ENCODE measurements at regions not wholly inside any gene's neighbourhood (a gene's known extent, or its start where the extent isn't known, plus 50 kb on each side); places are given as distances from the start of the nearest gene placed in this dataset.

DNA sequence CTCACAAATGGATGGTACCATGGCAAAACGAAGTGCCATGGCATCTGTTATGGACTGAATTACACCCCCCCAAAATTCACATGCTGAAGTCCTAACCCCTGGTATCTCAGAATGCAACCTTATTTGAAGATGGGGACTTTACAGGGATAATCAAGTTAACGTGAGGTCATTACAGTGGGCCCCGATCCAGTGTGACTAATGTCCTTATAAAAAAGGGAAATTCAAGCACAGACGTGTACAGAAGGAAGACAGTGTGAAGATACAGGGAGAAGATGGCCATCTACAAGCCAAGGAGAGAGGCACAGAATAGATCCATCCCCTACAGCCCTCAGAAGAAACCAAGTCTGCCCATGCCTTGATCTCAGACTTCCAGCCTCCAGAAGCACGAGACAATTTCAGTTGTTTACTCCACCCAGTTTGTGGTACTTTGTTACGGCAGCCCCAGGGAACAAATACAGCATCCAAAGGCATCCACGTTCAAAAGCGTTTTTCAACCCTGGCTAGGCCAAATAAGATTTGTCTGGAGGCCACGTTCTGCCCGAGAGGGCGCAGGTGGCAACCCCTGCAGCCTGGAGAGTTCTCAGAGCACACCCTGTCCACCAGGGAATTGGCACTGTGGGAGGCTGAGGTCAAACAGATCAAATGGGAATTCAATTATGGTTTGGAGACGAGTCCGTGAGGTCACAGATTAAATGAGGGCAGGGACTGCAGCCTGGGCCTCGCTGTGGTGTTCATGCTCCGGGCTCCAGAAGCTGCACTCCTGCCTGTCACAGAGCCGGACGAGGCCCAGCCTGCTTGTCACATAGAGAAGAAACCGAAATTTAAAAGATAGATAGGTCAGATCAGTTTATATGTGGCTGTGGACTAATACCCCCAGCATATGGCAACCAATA, 494.8 kb downstream of the SHQ1 start:
- DNase-seq = no peak

- no peak for DNase-seq
Measured at GRCh38 chr3:72352176-72352575, 496.1 kb downstream of the SHQ1 start.

DNA sequence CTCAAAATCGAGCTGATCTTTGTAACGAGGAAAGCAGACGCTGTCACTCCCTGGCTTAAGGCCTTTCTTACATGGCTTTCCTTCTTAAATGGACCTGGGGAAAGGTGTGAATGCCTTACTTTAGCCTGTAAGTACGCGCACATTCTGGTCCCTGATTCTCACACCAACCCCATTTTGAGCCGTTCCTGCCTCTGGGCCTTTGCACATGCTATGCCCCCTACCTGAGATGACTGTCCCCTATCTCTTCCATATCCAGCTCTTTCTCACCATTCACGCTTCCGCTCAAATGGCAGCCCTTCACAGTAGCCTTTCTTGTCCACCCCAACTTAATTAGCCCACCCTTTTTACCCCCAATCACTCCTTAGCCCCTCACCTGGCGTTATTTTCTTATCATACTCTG, 496.7 kb downstream of the SHQ1 start:
- DNase-seq = no peak

DNA sequence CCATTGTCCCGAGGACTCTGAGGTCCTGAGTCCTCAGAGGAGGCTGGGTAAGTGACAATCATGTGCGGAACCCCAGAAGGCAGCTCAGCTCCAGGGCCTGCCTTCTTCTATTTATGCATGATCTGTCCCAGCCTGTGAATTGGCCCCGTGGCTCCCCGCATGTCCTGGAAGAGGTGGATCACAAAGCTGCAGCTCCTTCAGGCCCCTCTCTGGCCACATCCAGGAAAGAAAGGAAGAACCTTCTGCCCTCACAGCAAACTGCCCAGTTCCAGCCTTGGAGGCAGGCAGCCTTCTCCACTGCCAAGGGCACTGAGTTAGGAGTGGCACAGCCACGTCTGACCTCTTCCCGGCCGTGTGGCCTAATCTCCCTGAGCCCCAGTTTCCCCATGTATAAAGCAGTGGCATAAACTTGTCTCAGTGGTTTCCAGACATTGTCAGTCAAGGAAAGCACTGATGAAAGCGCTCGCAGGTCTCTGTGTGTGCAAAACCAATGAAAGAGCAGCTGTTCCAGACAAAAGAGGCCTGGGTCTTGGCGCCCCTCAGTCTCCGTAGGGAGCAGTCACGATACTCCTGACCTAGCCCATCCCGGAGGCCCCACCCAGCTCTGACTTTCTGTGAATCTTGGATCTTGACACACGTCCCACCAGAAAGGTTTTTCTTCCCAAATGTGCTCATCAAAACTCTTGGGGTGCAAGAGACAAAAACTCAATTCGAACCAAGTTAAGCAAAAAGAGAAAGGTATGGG, 497.3 kb downstream of the SHQ1 start:
- DNase-seq = no peak

GRCh38 chr3:72348357-72348756, 499.9 kb downstream of the SHQ1 start:
- no peak for DNase-seq

DNA sequence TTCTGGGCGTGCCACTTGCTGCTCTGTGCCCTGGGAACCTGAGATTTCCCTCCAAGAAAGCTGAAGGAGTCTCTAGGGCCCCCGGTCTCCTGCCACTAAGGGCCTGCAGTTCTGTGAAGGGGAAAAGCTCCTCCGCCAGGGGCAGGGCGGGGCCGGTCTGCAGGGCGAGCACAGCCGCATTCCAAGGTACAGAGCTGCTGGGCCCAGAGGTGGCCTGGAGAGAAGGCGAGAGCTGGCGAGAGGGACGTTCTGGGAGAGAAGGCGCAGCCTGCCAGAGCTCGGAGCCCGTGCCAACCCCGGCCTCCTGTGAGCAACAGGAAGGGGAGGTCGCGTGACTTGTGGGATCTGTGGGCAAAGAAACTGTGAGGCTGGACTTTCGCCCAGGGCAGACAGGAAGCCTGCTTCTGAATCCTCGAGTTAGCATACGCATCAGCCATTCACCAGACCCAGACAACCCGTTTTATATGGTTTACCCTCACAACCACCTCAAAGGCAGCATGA, 500.4 kb downstream of the SHQ1 start:
- DNase-seq = peak; percentile 18

DNA sequence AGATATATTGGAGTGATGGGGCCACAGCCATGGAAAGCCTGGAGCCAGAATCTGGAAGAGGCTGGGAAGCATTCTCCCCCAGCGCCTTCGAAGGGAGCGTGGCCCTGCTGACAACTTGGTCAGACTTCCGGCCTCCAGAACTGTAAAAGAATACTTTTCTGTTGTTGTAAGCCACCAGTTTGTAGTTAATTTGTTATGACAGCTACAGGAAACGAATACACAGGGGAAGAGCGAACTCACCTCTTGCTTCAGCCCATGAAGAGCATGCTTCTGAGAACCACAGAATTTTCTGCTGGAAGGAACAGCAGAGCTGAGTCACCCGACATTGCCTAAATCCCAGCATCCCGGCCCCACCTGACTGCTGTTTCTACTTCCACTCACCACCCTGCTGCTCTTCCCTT, 501.7 kb downstream of the SHQ1 start:
- DNase-seq = no peak

- DNase-seq = no peak
Measured at GRCh38 chr3:72345980-72346379, 502.3 kb downstream of the SHQ1 start.

DNA sequence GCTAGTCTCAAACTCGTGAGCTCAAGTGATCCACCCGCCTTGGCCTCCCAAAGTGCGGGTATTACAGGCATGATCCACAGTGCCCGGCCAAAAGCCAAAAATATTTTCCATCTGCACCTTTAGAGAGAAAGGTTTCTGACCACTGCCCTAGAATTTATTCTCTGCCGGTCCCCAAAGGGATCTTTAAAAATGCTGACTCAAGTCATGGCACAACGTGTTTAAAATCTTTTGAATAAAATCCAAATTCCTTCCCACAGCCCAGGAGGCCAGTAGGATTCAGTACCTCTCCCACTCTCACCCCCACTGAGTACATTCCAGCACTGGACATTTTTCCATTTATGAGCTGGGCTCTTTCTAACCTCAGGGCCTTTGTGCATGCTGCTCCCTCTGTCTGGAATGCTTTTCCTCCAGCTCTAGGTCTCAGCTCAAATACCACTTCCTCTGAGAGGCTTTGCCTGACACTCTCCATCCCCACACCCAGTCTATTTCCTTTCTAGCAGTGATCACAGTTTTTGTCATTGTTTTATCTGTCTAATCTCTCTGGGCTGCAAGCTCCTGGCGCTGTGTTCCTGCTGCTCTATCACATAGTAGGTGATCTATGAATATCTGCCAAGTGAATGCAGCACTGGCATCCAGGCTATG, 502.9 kb downstream of the SHQ1 start:
- DNase-seq = no peak

GRCh38 chr3:72344647-72345046, 503.6 kb downstream of the SHQ1 start:
- no peak for DNase-seq

- DNase-seq = no peak
Measured at GRCh38 chr3:72344236-72344635, 504.0 kb downstream of the SHQ1 start.

DNA sequence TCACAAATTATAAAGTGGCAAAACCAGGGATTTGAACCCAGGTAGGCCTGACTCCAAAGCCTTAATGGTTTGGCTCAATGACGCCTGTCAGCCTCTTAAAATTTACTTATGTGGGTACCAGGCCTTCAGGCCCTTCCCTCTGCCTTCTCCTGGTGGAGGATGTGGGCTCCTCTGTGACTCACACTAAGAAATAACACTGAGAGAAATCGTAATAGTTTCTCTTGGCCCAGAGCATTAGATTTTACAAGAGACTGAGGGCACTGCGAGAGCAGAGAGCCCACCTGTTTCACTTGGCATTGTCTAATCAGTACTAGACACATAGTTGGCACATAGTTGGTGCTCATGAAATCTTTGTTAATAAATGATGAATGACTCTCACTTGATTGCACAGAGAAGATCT, 505.2 kb downstream of the SHQ1 start:
- DNase-seq = no peak

- no peak for DNase-seq
Measured at GRCh38 chr3:72342450-72342849, 505.8 kb downstream of the SHQ1 start.

DNA sequence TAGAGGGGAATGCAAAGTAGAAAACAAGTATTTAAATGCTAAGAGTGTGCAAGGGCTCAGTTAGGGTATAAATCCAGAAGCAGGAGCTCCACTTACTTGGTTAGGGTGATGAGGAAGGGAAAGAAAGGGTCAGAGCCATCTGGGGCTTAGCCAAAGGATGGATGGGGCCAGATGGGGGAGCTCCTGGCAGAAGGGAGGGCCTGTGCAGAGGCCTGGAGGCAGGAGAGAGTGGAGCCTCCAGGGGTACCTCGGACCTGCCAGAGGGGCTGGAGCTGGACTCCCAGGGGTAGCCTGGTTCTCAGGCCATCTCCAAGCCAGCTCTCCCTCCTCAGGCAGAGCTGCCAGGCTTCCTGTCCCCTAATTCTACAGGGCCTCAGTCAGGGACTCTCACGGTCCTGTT, 506.3 kb downstream of the SHQ1 start:
- DNase-seq = no peak

- no peak for DNase-seq
Measured at GRCh38 chr3:72341380-72341770, 506.9 kb downstream of the SHQ1 start.

- DNase-seq = no peak
Measured at GRCh38 chr3:72340476-72341379, 507.5 kb downstream of the SHQ1 start.

- no peak for DNase-seq
Measured at GRCh38 chr3:72340056-72340455, 508.2 kb downstream of the SHQ1 start.

- DNase-seq = no peak
Measured at GRCh38 chr3:72339670-72340030, 508.6 kb downstream of the SHQ1 start.

- DNase-seq = peak; percentile 40
Measured at GRCh38 chr3:72338942-72339669, 509.1 kb downstream of the SHQ1 start.

- DNase-seq = peak; percentile 34
Measured at GRCh38 chr3:72338082-72338941, 509.9 kb downstream of the SHQ1 start.

GRCh38 chr3:72337480-72337855, 510.8 kb downstream of the SHQ1 start:
- no peak for DNase-seq
